22Rv1 (cell line): ENCODE measurements at regions not wholly inside any gene's neighbourhood (a gene's known extent, or its start where the extent isn't known, plus 50 kb on each side); places are given as distances from the start of the nearest gene placed in this dataset.

Experiments used
- CTCF ChIP-seq: fragments of 450-650 bp; IDR thresholded peaks from 2 replicates; pipeline ENCODE4 v1.5.1; 2017; ENCODE audit warnings: mild to moderate bottlenecking
- ZFX ChIP-seq: fragments of 450-650 bp; IDR thresholded peaks from 2 replicates; pipeline ENCODE4 v1.6.1; 2017; ENCODE audit warnings: antibody characterized with exemption, borderline replicate concordance

- no peak for TF ChIP-seq CTCF
- TF ChIP-seq ZFX: no peak
Observed at GRCh38 chr20:50360921-50361320, 149.3 kb upstream of the PTPN1 start.
